Fibroblast of mammary gland (primary cell): ENCODE measurements at regions not wholly inside any gene's neighbourhood (a gene's known extent, or its start where the extent isn't known, plus 50 kb on each side); places are given as distances from the start of the nearest gene placed in this dataset.

Experiments used
- DNase-seq: peaks from one replicate; pipeline ENCODE4 v3.0.0-alpha.2; 2010; ENCODE audit warnings: low read depth
- H3K4me3 ChIP-seq: 2 replicates; pipeline ENCODE4 v1.5.1; 2011; ENCODE audit warnings: low read depth, mild to moderate bottlenecking, low read length, moderate library complexity; ENCODE audit not compliant: control insufficient read depth
- CTCF ChIP-seq: conservative IDR thresholded peaks from 2 replicates; pipeline ENCODE4 v1.5.1; 2011; ENCODE audit warnings: low read depth, low read length, inconsistent platforms; ENCODE audit not compliant: control insufficient read depth, insufficient read depth

GRCh38 chr6:25094726-25095125 lies 159.0 kb upstream of the RIPOR2 start:
- no peak for TF ChIP-seq CTCF
- H3K4me3 ChIP-seq, result no peak overlapping the region
- no peak for DNase-seq

GRCh38 chr6:25100288-25100687 lies 164.5 kb upstream of the RIPOR2 start:
- TF ChIP-seq CTCF, result no peak
- no peak overlapping the region for H3K4me3 ChIP-seq
- peak; percentile 24 for DNase-seq

GRCh38 chr6:25103603-25104002 lies 167.8 kb upstream of the RIPOR2 start:
- no peak overlapping the region for H3K4me3 ChIP-seq
- no peak for TF ChIP-seq CTCF
- DNase-seq, result no peak

GRCh38 chr6:25105070-25105925 lies 169.5 kb upstream of the RIPOR2 start:
- no peak for DNase-seq
- no peak for TF ChIP-seq CTCF

GRCh38 chr6:25107218-25107617 lies 171.5 kb upstream of the RIPOR2 start:
- no peak for TF ChIP-seq CTCF
- H3K4me3 ChIP-seq, result no peak overlapping the region
- no peak for DNase-seq

More at GRCh38 chr6:25105070-25105925, 169.5 kb upstream of the RIPOR2 start:
- no peak overlapping the region for H3K4me3 ChIP-seq

GRCh38 chr6:25111782-25112181 lies 167.4 kb upstream of the CARMIL1 start:
- no peak for DNase-seq
- TF ChIP-seq CTCF, result no peak
- H3K4me3 ChIP-seq, result no peak overlapping the region

GRCh38 chr6:25112322-25112773 lies 166.8 kb upstream of the CARMIL1 start:
- H3K4me3 ChIP-seq, result no peak overlapping the region
- no peak for DNase-seq
- TF ChIP-seq CTCF, result no peak
